ENCODE measurements at regions not wholly inside any gene's neighbourhood (a gene's known extent, or its start where the extent isn't known, plus 50 kb on each side); places are given as distances from the start of the nearest gene placed in this dataset.

GRCh38 chr7:41294556-41295454, 408.1 kb downstream of the INHBA start:
- H3K27ac Mint-ChIP-seq = no peak overlapping the region
- Histone ChIP-seq H2BK15ac (ENCODE audit: low read depth, low read length) (no peak overlapping the region), H3K79me2 (ENCODE audit: insufficient read depth, low read length) (no peaks in the 10 kb centered on the region), H2AK5ac (ENCODE audit: insufficient read length, low read length) (no peak overlapping the region), H3K4ac (ENCODE audit: low read depth, low read length) (no peak overlapping the region), H3K9me3 (ENCODE audit: control insufficient read depth, low read depth, low read length) (no peaks in the 10 kb centered on the region), H3K79me1 (ENCODE audit: insufficient read depth, low read depth, low read length, poor library complexity, severe bottlenecking) (no peaks in the 10 kb centered on the region), H3T11ph (ENCODE audit: low read length) (no peak overlapping the region), H2BK5ac (ENCODE audit: insufficient read length, low read length) (no peak overlapping the region), H3K4me2 (ENCODE audit: insufficient read depth, insufficient read length, low read length) (no peak overlapping the region), H3K4me1 (ENCODE audit: insufficient read depth, low read length) (no peaks in the 10 kb centered on the region), H2BK20ac (ENCODE audit: low read depth, low read length, poor library complexity, severe bottlenecking) (no peak overlapping the region), H3K23ac (ENCODE audit: insufficient read length, low read depth, low read length) (no peak overlapping the region), H4K5ac (ENCODE audit: insufficient read length, low read depth, low read length) (no peak overlapping the region), H3K27me3 (ENCODE audit: insufficient read depth, low read length) (no peaks in the 10 kb centered on the region), H3K18ac (ENCODE audit: insufficient read length, low read depth, low read length) (no peak overlapping the region), H2BK12ac (ENCODE audit: insufficient read length, low read depth, low read length) (no peak overlapping the region), H2AFZ (ENCODE audit: low read length) (no peak overlapping the region), H3K9ac (ENCODE audit: extremely low read depth, insufficient read length, low read length) (no peak overlapping the region), H3K27ac (ENCODE audit: insufficient read length, low read depth, low read length) (no peak overlapping the region), H4K91ac (ENCODE audit: insufficient read length, low read depth, low read length) (no peak overlapping the region), H4K8ac (replicated peaks; ENCODE audit: insufficient read length, low read depth, low read length) (no peak overlapping the region), H4K20me1 (ENCODE audit: control insufficient read depth, insufficient read depth, insufficient read length) (no peaks in the 10 kb centered on the region), H2BK120ac (ENCODE audit: low read depth, low read length, poor library complexity, severe bottlenecking) (no peak overlapping the region), H3K14ac (ENCODE audit: insufficient read depth, low read length) (no peak overlapping the region), H3K56ac (ENCODE audit: insufficient read length, low read depth, low read length) (no peak overlapping the region), H3K23me2 (ENCODE audit: insufficient read length, low read depth, low read length, poor library complexity, severe bottlenecking) (no peaks in the 10 kb centered on the region)
- no peak for DNase-seq
- H3K9me3 Mint-ChIP-seq = no peaks in the 10 kb centered on the region
- WGBS (ENCODE audit: extremely low coverage, insufficient read length, low lambda C conversion rate) = no CpG with 5 or more reads among the region's 4 CpGs
- no peaks in the 10 kb centered on the region for H3K4me1 Mint-ChIP-seq
- peaks cover 14% of the 10 kb centered on the region for H3K27me3 Mint-ChIP-seq (ENCODE audit: low read depth)
- TF ChIP-seq CTCF (conservative IDR thresholded peaks at IDR 0.05) = no peak
- no peaks in the 10 kb centered on the region for H3K36me3 Mint-ChIP-seq (ENCODE audit: insufficient read depth in 1 of 3, low read depth in 3 of 3)
- no peak overlapping the region for H3K4me3 Mint-ChIP-seq

Measured in H9 (cell line).